ENCODE measurements at regions not wholly inside any gene's neighbourhood (a gene's known extent, or its start where the extent isn't known, plus 50 kb on each side); places are given as distances from the start of the nearest gene placed in this dataset.

GRCh38 chr10:43754569-43755260 lies 106.0 kb upstream of the ZNF32 start:
- no peak for DNase-seq

- DNase-seq: no peak
These were observed 104.8 kb upstream of the ZNF32 start for GRCh38 chr10:43753397-43754061.

GRCh38 chr10:43752682-43753081 lies 104.0 kb upstream of the ZNF32 start:
- no peak for DNase-seq

- no peak for DNase-seq
These were observed 103.0 kb upstream of the ZNF32 start for GRCh38 chr10:43751646-43752045.

GRCh38 chr10:43749940-43750552 lies 101.4 kb upstream of the ZNF32 start:
- no peak for DNase-seq

GRCh38 chr10:43749145-43749576 lies 100.5 kb upstream of the ZNF32 start:
- DNase-seq: no peak

GRCh38 chr10:43748560-43748959 lies 99.9 kb upstream of the ZNF32 start:
- DNase-seq: no peak

GRCh38 chr10:43746906-43747305 lies 98.2 kb upstream of the ZNF32 start:
- DNase-seq: no peak

GRCh38 chr10:43739161-43739560 lies 90.5 kb upstream of the ZNF32 start:
- no peak for DNase-seq

- DNase-seq: no peak
These were observed 88.3 kb upstream of the ZNF32 start for GRCh38 chr10:43737003-43737402.

- DNase-seq: no peak
These were observed 87.2 kb upstream of the ZNF32 start for GRCh38 chr10:43735907-43736306.

GRCh38 chr10:43734716-43735115 lies 86.0 kb upstream of the ZNF32 start:
- DNase-seq: no peak

GRCh38 chr10:43731486-43731885 lies 82.8 kb upstream of the ZNF32 start:
- DNase-seq: no peak

GRCh38 chr10:43728425-43728824 lies 79.7 kb upstream of the ZNF32 start:
- DNase-seq: no peak

GRCh38 chr10:43727935-43728334 lies 79.3 kb upstream of the ZNF32 start:
- DNase-seq: no peak

- DNase-seq: no peak
These were observed 66.7 kb upstream of the ZNF32 start for GRCh38 chr10:43715334-43715733.

GRCh38 chr10:43712821-43713584 lies 64.3 kb upstream of the ZNF32 start:
- no peak for DNase-seq

GRCh38 chr10:43710772-43711471 lies 62.2 kb upstream of the ZNF32 start:
- no peak for DNase-seq

- no peak for DNase-seq
These were observed 59.6 kb upstream of the ZNF32 start for GRCh38 chr10:43708262-43708661.

GRCh38 chr10:43707770-43708169 lies 59.1 kb upstream of the ZNF32 start:
- no peak for DNase-seq

- no peak for DNase-seq
These were observed 57.5 kb upstream of the ZNF32 start for GRCh38 chr10:43706166-43706565.

- no peak for DNase-seq
These were observed 54.6 kb upstream of the ZNF32 start for GRCh38 chr10:43703286-43703685.

GRCh38 chr10:43702936-43703281 lies 54.2 kb upstream of the ZNF32 start:
- no peak for DNase-seq

Measured in activated gamma-delta T cell treated with Interleukin-2 at 50 U/mL for 16 hours (primary cell).